ENCODE measurements at regions not wholly inside any gene's neighbourhood (a gene's known extent, or its start where the extent isn't known, plus 50 kb on each side); places are given as distances from the start of the nearest gene placed in this dataset.

DNA sequence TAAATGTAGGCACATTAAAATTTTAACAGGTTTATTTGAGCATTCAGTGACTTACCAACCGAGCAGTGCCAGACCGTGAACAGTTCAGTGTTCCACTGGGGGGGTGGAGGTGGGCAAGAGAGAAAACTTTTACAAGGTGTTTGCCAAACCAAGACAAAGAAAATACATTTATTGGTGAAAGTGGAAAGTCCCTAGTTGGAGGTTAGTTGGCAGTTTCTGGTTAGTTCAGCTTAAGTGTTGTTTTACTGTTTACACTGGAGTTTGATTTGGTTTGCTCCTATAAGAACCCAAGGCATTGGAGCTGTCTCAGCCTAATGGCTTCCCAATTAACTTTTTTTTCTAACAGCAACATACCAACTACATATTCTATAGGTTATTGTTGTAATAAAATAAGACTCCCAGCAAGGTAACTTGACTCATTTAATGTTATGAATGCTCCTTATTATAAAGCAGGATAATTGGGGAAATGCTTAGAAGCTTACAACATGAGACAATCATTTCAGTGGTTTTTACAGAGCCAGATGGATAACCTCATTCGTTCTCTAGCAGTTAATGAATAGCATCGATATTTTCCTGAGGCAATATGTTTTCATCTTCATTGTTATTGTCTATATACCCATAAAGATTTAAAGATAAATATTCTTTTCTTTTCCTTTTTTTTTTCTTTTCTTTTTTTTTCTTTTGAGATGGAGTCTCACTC lies 115.8 kb downstream of the ETNK1 start:
- H3K4me3 ChIP-seq (ENCODE audit: low read depth, low read length), result no peak overlapping the region
- H3K36me3 ChIP-seq (ENCODE audit: control insufficient read depth, insufficient read depth, low read length), result no peaks in the 10 kb centered on the region
- no peak for TF ChIP-seq CTCF (IDR thresholded peaks at IDR 0.05; ENCODE audit: insufficient read depth, low read length, poor library complexity, severe bottlenecking)
- no peak for DNase-seq (ENCODE audit: low read depth)
- H3K27me3 ChIP-seq (ENCODE audit: control insufficient read depth, insufficient read depth, low read length), result no peaks in the 10 kb centered on the region

- DNase-seq (ENCODE audit: low read depth), result no peak
- Histone ChIP-seq H3K4me3 (ENCODE audit: low read depth, low read length) (no peak overlapping the region), H3K36me3 (ENCODE audit: control insufficient read depth, insufficient read depth, low read length) (no peaks in the 10 kb centered on the region), H3K27me3 (ENCODE audit: control insufficient read depth, insufficient read depth, low read length) (no peaks in the 10 kb centered on the region)
- no peak for TF ChIP-seq CTCF (IDR thresholded peaks at IDR 0.05; ENCODE audit: insufficient read depth, low read length, poor library complexity, severe bottlenecking)
Observed at GRCh38 chr12:22743700-22744099, 118.7 kb downstream of the ETNK1 start.

DNA sequence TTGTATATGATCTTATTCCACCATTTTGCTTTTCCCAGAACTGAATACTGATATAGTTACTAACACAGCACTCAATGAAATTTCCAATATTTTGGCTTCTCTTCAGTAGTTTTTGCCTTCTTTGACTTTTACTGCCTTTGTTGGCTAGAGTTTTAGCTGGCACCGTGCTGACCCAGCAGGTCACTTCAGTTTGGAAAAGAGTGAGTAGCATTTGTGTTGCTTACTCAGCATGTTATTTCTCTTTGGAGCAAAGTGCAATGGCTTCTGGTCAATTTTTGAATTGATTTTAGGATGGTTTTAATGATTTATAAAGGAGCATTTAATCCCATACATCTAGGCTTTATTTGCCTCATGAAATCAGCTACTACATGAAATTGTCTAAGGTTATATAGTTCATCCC lies 119.2 kb downstream of the ETNK1 start:
- no peak for TF ChIP-seq CTCF (IDR thresholded peaks at IDR 0.05; ENCODE audit: insufficient read depth, low read length, poor library complexity, severe bottlenecking)
- H3K4me3 ChIP-seq (ENCODE audit: low read depth, low read length), result no peak overlapping the region
- no peaks in the 10 kb centered on the region for H3K36me3 ChIP-seq (ENCODE audit: control insufficient read depth, insufficient read depth, low read length)
- H3K27me3 ChIP-seq (ENCODE audit: control insufficient read depth, insufficient read depth, low read length), result no peaks in the 10 kb centered on the region
- DNase-seq (ENCODE audit: low read depth), result no peak

DNA sequence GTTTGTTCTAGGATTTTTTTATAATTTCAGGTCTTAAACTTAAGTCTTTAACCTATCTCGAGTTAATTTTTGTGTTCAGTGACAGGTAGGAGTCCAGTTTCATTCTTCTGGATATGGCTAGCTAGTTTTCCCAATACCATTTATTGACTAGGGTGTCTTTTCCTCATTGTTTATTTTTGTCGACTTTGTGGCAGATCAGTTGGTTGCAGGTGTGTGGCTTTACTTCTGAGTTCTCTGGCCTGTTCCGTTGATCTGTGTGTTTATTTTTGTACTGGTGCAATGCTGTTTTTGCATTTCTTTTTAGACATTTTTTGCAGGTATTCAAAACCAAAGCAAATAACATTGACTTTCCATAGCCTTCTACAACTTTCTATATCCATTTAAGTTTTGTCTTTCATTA lies 121.7 kb downstream of the ETNK1 start:
- no peaks in the 10 kb centered on the region for H3K36me3 ChIP-seq (ENCODE audit: control insufficient read depth, insufficient read depth, low read length)
- H3K4me3 ChIP-seq (ENCODE audit: low read depth, low read length), result no peak overlapping the region
- no peak for DNase-seq (ENCODE audit: low read depth)
- no peaks in the 10 kb centered on the region for H3K27me3 ChIP-seq (ENCODE audit: control insufficient read depth, insufficient read depth, low read length)
- TF ChIP-seq CTCF (IDR thresholded peaks at IDR 0.05; ENCODE audit: insufficient read depth, low read length, poor library complexity, severe bottlenecking), result no peak

GRCh38 chr12:22755629-22756028 lies 130.7 kb downstream of the ETNK1 start:
- DNase-seq (ENCODE audit: low read depth), result no peak
- no peaks in the 10 kb centered on the region for H3K36me3 ChIP-seq (ENCODE audit: control insufficient read depth, insufficient read depth, low read length)
- H3K27me3 ChIP-seq (ENCODE audit: control insufficient read depth, insufficient read depth, low read length), result no peaks in the 10 kb centered on the region
- TF ChIP-seq CTCF (IDR thresholded peaks at IDR 0.05; ENCODE audit: insufficient read depth, low read length, poor library complexity, severe bottlenecking), result no peak
- H3K4me3 ChIP-seq (ENCODE audit: low read depth, low read length), result no peak overlapping the region

All from kidney epithelial cell (primary cell).